Hematopoietic multipotent progenitor cell treated with erythropoietin and hydrocortisone succinate and interleukin-3 and kit ligand, for 8 days (in vitro differentiated cells): ENCODE measurements at regions not wholly inside any gene's neighbourhood (a gene's known extent, or its start where the extent isn't known, plus 50 kb on each side); places are given as distances from the start of the nearest gene placed in this dataset.

Experiments
- DNase-seq: peaks from one replicate; pipeline ENCODE4 v3.0.0-alpha.2; 2015

DNA sequence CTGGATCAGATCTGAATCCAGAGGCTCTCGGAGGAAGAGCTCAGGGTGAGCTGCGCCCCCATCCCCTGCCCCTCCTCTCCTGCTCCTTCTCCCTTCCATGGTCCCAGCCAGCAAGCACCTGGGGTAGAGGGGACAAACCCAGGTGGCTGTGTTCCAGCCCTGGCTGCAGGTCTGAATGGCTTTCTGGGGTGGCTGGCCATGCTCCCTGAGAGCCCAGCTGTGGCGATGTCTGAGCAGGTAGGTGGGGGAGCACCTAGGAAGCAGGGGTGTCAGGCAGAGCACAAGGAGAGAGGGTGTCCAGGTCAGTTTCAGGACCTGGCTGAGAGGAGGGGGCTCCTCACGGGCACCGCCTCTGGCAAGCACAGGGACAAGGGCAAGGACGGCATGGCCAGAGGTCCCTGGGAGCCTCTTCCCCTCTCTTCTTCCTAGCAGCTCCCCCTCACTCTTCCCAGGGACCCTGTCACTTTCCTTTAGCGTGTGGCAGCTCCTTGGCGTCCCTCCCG is 310.0 kb downstream of the SEC14L1 start:
- DNase-seq = no peak

DNA sequence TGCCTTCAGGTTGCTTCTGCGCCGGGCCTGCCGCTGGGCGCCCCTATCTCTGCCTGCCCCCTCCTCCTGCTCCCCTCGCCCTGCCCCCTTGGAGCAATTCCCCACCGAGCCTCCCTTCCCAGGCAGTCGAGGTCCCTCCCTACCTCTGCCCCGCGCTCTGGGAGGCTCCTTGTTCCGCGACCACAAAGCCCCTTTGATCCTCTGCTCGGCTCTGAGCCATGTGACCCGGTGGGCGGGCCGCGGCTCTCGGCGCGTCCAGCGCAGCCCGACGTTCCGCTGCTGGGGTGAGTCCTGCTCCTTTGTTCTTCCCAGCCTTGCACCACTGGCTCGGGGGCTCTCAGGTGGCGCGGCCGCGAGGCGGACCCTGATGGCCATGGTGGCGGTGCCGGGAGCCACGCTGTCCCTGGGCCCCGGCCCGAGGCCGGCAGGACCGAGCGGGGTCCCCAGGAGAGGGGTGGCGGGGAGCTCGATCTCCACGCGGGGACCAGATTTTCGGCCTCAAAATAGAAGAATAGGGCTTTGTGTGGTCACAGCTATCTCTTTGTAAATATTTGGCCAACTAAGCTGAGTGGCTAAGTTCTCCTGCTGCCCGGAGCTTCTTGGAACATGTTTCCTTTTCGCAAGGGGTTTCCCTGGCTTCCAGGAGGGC is 310.6 kb downstream of the SEC14L1 start:
- DNase-seq = peak; percentile 39

DNA sequence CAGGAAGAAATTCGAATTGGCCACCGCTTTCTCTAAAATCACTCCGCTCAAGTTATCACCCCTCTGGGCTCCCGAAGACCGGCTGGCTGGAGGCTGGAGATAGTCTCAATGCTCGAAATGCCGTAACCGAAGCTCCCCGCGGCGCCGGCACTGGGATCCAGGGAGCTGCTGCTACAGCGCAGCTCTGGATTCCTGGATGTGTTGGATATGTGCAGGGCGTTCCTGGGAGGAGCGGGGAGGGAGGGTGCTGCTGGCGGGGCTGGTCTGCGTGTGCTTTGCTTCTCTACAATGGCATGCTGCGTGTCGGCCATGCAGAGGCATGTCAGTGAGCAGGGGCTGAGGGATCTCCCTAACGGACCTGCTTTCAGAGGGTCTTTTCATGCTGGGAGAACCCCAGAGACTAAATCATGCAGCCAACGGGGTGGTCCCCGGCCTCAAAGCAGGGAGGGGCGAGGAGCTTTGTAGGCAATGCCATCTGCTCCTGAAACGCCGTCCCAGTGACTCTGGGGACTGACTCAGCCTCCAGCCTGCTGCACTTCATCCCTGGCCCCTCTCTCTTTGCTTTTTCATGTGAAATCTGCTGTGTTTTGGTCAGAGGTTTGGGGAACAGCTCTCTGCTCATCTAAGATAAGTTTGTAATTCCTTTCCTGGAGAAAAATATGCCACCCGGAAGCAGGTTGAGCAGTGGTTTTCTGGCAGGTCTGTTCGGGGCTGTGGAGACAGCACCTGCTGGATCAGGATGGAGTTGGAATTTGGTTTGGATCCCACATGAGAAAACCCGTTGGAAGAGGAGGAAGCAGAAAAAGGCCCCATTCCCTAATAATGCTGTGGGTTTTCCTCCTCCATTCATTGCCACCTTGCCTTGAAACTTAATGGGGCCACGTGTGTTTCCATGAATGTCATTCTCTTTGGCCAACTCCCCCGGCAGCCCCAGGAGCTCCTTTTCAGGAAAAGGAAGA is 311.4 kb downstream of the SEC14L1 start:
- peak; percentile 35 for DNase-seq

DNA sequence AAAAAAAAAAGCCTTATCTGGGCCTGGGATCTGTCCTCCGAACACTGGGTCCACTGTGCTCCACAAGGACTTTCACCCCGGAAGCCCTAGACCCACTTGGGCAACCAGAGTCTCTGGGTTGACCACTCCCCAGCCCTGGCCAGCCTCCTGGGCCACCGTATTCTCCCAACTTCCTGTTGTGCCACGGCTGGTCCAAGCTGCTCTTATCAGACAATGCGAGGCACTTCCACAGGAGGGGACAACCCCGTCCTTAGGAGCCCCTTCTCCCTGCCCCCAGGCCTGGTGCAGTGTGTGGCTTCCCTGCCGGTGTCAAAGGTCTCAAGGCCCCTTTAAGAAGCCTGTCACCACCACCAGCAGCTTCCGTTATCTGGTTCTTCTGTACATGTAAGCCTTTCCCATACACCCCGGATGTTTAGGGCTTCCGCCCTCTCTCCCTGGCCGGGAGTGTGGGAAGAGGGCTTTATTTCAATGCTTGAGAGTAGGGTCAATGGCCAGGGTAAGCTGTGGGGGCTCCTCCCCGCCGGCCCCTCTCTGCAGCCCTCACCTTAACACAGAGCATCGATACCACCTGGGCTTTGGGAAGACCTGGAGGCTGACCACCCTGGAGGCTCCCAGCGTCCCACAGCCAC is 313.0 kb downstream of the SEC14L1 start:
- DNase-seq = peak; percentile 49

DNA sequence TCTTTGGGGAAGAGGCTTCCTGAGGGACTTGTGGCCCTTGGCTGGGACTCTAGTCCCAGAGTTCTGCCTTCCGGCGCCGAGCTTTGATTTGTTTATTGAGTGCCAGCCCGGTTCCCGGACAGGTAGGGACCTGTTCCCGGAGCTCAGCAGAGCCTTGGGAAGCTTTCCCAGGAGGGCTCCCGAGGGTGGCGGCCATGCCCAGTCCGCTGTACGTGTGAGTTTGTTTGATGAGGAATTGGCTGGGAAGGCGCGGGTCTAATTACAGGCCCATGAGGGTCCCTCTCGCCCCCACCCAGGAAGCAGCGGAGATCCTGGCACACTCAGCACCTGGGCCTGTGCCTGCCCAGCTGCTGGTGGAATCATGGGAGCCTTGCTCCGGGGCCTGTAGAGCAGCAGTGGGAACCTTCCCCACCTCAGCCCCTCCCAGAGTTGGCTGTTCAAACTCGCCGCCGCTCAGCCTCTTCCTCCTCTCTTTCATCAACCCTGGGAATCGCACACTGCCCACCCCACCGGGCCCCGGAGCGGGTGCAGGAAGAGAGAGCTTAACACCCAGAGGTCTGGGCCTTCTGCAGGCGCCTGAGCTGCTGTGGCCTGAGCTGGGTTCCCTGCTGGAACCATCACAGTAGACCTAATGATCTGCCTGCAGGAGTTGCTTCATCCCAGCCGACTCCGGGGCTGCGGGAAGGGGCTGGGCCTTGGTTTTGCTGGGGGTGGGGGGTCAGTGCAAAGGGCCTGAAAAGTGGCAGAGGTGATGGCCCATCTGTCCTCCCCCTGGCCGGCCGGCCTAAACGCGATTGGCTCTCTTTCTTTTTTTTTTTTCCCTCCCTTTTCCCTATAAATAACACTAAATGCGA is 313.7 kb downstream of the SEC14L1 start:
- DNase-seq = no peak

DNA sequence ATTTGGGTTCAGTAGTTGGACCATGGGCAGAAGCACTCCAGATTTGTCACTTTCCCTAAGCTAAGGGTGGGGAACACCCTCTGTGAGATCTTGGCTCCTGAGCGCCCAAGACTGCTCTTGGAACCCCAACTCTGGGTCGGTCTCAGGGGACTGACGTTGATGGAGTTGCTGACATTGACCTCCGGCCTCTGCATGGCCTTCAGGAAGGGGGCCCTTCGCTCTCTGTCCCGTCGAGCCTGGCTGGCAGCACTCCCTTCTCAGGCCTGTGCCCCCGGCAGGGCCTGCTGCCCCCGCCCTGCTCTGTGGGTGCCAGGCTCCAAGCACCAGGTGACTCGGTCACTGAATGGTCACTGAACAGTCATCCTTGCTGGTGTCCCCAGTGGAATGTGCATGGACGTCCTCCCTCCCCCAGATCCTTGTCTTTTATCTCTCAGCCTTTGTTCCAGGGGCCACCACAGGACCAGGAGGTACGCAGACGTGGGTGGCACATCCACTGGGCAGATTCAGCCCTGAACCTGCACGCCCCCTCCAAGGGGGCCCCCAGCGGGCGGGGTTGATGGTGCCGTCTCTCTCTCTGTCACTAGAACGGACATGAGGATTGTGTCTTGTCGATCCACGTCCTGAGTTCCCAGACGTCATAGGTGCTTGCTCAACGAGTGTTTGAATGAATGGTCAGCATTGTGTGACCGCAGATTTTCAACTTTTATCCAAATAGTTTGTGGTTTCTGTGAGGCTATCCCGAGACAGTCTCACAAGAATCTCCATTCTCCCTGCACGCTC is 314.5 kb downstream of the SEC14L1 start:
- DNase-seq = no peak

DNA sequence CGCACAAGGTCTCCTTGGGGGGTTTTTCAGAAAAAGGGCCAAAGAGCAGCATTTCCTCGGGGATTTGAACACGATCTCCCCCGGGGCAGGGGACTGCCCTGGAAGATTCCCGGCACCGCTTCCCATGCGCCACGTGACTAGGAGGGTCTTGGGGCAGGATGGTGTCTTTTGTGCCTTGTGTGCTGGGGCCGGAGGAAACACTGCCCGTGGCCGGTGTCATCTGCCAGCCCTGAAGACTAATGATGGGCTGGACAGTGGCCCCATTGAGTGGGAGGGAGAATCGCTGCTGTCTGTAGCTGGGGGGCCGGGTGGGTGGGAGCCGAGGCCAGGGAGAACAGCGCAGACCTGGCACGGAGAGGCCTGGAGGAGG is 315.1 kb downstream of the SEC14L1 start:
- DNase-seq = no peak

DNA sequence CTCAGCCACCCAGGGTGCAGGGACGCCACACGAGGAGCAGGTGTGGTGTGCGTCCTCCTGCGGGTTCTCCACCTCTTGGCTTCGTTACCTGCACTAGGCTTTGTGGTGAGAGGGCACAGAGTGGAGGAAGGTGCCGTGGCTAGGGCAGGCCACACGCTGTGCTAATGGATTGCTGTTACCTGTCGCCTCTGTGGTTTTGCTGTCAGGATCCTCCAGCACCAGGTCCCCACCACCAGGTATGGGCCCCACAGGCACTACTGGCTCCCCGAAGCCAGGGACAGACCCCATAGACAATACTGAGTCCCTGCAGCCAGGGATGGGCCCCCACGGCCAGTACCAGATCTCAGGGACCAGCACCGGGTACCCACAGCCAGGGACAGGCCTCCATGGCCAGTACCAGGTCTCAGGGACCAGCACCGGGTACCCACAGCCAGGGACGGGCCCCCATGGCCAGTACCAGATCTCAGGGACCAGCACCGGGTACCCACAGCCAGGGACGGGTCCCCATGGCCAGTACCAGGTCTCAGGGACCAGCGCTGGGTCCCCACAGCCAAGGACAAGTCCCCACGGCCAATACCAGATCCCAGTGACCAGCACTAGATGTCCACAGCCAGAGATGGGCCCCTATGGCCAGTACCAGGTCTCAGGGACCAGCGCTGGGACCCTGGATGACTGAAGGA is 315.6 kb downstream of the SEC14L1 start:
- DNase-seq = no peak

DNA sequence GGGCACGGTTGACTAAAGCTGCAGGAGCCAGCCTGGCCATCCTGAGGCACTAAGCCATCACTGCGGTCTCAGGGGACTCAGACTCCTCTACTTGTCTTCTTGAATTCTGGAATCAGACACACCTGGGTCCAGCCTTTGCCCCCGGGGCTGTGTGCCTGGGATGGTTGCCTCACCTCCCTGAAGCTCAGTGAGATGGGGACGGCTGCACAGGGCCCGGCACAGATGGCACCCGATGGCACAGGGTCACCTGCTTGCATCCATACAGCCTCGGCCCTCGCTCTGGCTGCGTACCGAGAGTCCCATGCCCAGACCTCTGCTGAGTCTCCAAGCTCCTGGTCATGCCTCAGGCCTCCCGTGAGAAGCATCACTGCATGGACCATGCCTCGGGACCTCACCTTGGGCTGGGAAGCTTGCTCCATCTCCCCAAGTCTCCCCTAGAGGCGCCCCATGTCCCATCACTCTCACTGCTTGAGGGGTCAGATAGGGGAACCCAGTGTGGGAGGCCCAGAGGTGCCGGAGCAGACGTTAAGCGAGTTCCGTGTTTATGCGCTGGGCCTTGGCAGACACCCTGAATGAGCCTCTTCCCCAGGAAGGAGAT is 316.3 kb downstream of the SEC14L1 start:
- no peak for DNase-seq

DNA sequence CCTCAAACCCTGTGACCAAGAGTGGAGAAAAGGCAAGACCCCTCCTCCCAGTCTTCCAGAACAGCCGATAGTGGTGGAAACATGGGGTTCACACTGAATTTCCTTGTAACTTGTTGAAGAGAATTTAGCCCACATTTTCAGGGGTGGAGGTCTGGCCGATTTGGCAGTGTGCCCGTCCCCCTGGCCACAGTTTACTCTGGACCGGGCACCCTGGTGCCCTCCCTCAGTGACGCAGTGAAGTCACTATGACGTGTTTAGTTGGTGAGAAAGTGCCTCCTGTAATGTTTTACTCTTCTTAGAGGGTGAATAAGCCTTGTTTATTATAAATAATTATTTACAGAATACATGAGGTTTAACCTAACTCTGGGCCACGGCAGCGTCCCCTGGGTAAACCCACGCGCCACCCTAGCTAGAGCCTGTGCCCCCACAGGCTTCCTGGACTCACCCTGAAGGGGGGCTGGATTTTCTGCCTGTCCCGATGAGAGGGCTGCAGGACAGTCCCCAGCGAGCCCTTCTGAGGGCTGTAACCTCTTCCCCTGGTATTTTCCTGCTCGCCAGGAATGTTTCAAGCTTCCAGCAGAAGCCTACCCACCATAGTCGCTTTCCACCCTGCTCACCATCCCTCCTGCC is 316.9 kb downstream of the SEC14L1 start:
- DNase-seq = no peak

DNA sequence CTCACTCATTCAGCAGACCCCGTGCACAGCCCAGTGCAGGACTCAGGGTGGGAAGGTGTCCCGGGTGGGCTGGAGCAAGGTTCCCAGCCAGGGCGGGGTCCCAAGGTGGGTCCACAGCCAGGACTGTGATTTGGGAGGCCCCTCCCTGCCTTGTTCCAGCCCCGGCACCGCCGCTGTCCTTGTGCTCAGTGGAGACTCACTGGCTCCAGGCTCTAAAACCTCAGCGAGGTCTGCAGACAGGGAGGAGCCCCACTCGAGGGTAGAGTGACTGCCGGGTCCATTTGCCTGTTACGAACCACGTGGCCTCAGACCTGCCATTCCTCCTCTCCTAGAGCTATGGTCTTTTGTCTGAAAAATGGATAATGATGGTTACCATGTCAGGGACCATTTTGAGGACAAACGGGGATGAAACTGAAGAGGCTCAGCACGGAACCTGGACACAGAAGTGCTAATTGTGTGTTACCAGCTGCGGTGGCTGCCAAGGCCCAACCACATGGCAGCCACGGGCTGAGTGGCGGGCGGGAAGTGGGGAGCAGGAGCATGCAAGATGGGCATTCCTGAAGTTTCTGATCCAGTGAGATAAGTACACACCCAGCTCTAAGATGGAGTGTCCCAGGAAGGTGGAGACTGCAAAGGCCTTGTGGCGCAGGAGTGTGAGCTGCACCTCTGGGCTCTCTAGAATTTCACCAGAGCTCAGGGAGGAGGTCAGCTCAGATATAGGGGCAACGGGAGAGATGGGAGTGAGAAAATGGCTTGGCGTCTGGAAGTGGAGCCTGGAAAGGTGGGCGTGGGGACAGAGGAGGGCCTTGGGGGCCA is 317.6 kb downstream of the SEC14L1 start:
- no peak for DNase-seq

DNA sequence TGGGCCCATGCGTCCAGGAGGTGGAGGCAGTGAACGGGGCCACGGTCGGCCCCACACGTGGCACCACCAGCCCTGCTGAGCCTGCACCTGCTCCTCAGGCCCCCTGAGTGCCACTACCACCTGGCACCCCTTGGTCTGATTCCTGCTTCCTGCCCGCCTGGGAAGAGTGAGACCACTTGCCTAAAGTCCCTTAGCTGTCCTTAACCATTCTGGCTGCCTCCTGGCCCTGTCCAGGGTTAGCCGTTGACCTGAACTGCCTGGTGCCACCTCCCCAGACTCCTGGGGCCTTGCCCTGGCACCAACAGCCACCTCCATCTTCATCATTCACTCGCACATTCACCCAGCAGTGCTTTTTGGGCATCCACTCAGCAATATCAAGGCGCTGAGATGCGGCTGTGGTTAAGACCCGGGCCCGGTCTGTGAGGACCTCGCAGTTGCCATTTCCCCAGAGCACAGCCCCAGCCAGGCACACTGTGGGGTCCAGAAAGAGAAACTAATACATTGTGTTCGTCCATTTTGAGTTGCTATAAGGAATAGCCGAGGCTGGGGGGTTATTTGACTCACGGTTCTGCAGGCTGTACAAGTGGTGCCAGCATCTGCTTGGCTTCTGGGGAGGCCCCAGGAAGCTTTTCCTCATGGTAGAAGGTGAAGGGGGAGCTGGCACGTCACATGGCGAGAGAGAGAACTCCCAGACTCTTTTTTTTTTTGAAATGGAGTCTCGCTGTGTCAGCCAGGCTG is 318.4 kb downstream of the SEC14L1 start:
- no peak for DNase-seq

DNA sequence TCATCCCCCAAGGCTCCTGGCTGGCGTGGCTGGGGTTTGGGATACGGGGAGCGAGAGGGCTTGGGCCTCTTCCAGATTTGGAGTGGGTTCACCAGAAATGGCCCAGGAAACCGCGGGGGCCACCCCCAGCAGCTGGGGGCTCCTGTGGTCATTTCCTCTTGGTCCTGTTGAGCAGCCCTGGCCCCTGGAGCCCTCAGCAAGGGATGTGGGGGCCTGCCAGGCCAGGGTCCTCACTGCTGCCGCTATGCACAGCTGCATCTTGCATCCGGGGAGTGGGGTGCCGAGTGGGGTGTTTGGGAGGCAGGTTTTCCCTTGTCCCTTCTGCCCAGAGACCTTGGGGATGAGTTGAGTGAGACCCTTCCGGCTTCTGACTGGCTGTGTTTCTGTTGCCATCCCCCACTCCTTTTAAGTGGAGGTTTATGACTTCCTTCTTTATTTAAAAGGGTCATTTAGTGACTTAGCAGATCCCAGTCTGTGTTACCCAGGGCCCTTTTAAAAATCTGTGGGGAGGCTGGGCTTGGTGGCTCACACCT is 319.8 kb downstream of the SEC14L1 start:
- no peak for DNase-seq

DNA sequence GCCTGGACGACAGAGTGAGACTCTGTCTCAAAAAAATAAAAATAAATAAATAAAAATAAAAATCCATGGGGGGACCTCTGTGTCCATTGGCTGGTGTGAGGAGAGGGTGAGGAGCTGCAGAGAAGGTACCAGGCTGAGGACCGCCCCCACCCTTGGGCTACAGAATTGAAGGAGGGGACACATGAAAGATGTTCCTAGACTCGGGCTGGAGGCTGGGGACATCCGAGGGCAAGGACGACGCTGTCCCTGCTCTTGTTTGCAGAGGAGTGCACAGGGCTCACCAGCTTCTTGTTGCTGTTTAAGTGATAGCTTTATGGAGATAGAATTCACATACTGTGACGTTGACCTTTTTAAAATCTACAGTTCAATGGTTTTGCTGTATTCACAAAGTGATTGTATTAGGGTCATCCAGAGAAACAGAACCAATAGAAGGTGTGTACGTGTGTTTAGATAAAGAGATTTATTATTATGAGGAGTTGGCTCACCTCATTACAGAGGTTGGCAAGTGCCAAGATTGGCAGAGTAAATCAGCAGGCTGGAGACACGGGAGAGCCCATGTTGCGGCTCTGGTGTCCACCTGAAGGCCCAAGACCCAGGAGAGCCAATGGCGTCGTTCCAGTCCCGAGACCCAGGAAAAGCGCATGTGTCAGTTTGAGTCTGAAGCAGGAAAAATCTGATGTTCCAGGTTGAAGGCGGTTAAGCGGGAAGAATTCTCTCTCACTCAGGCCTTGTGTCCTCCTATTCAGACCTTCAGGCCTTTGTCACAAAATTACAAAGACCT is 320.7 kb downstream of the SEC14L1 start:
- no peak for DNase-seq

DNA sequence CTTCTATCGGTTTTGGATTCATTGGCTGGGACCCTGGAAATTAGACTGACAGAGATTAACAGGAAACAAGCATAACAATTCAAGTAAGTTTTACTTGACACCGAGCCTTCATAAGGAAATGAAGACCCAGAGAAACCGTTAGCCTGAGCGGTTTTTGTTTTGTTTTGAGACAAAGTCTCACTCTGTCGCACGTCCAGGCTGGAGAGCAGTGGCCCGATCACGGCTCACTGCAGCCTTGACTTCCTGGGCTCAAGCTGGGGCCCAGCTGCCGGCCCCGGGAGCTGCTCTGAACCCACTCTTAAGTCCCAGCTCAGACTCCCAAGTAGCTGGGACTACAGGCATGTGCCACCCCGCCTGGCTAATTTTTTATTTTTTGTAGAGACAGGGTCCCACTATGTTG is 321.3 kb downstream of the SEC14L1 start:
- no peak for DNase-seq

DNA sequence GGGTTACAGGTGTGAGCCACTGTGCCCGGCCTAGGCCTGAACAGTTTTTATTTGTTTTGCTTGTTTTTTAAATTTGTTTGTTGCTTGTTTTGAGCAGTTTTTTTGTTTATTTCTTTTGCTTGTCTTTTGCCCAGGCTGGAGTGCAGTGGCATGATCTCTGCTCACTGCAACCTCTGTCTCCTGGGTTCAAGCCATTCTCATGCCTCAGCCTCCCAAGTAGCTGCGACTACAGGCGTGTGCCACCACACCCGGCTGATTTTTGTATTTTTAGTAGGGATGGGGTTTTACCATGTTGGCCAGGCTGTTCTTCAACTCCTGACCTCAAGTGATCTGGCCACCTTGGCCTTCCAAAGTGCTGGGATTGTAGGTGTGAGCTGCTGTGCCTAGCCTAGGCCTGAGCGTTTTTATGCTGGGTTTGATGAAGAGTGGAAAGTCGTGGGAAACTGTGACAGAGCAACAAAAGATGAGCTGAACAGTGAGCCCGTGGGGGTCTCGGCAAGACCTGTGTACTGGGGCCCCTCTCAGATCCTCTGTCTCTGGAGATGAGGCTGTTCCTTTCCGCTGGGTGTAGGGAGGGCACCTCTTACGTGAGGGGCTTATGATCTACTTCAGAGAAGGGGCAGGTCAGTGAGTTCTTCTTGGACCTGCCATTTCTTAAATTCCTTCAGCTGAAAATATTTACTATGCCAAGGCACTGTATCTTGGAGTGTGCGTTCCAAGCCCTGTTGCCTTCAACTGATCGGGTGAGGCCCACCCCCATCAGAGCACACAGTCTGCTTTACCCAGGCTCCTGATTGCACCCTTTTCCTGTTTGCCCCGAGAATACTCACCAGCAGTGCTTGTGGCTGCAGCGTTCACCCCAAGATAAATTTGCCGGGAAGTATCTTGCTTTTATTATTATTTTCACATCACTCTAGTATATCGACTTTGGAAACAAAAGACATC is 322.1 kb downstream of the SEC14L1 start:
- DNase-seq = no peak
